ENCODE measurements at regions not wholly inside any gene's neighbourhood (a gene's known extent, or its start where the extent isn't known, plus 50 kb on each side); places are given as distances from the start of the nearest gene placed in this dataset.
A peak's percentile ranks its signal among the peaks of the same experiment; 100 is the strongest.

- TF ChIP-seq NKRF (IDR thresholded peaks at IDR 0.05; ENCODE audit: borderline replicate concordance) (no peak), ELF2 (CRISPR knock-in tag; IDR thresholded peaks at IDR 0.05) (no peak), HES1 (IDR thresholded peaks at IDR 0.05; ENCODE audit: low read depth) (0 out of 2 replicates have a peak, but pooled peaks have one; percentile 27), ZNF395 (CRISPR knock-in tag; IDR thresholded peaks at IDR 0.05) (no peak), TEAD1 (CRISPR knock-in tag; IDR thresholded peaks at IDR 0.05) (peak in 1 of 2 experiments; percentile 45; a peak in 2 of 4 replicates), ZNF507 (tag; conservative IDR thresholded peaks at IDR 0.05) (no peak), ATF3 (IDR thresholded peaks at IDR 0.05) (no peak), ATF3 (CRISPR knock-in tag; conservative IDR thresholded peaks at IDR 0.05) (no peak), UBTF (IDR thresholded peaks at IDR 0.05; ENCODE audit: borderline replicate concordance in 1 of 2, low read depth in 2 of 2, low read length in 2 of 2) (0 out of 4 replicates have a peak, but pooled peaks of 1 of the 2 experiments have one; percentile 8), ZNF224 (CRISPR knock-in tag; IDR thresholded peaks at IDR 0.05) (no peak), FOXA3 (CRISPR knock-in tag; conservative IDR thresholded peaks at IDR 0.05 in 1 of 2, IDR thresholded peaks at IDR 0.05 in 1 of 2) (peak in 1 of 2 experiments; percentile 45; a peak in 2 of 4 replicates), E2F4 (CRISPR knock-in tag; IDR thresholded peaks at IDR 0.05; ENCODE audit: low read depth) (no peak), ASH1L (IDR thresholded peaks at IDR 0.05; ENCODE audit: borderline replicate concordance, low read depth, partially characterized antibody) (no peak), ZNF518B (CRISPR knock-in tag; IDR thresholded peaks at IDR 0.05) (no peak), TGIF2 (CRISPR knock-in tag; IDR thresholded peaks at IDR 0.05) (no peak)
Observed at GRCh38 chr6:106847116-106847515, 127.4 kb downstream of the CD24 start (continued).

Measured in K562 (cell line).